ENCODE measurements at regions not wholly inside any gene's neighbourhood (a gene's known extent, or its start where the extent isn't known, plus 50 kb on each side); places are given as distances from the start of the nearest gene placed in this dataset.
"Not testable (repeated sequence)": the region's sequence is repeated elsewhere in the genome, so short reads cannot be mapped to it uniquely, and the experiment has no call there.

DNA sequence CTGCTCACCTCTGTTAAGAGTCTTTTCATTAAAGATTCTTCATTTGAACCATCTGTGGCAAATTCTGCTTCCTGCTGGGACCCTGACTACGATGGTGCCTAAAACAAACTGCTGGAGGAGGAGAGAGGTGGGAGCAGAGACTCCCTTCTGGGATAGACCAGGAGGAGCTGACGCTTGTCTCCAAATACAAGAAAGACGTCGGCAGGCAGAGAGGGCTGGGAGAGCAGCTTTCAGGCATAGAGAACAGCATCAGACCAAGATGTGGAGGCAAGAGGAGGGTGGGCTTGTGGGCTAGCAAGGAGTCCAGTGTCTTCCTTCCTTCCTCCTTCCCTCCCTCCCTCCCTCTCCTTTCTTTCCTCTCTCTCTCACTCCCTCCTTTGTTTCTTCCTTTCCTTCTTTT is 358.6 kb downstream of the VRK1 start:
- no peak for ATAC-seq
- no peaks in the 10 kb centered on the region for H3K36me3 Mint-ChIP-seq
- no peak for DNase-seq (ENCODE audit: low spot score in 2 of 2)
- H3K27ac Mint-ChIP-seq = no peak overlapping the region
- peaks cover 9% of the 10 kb centered on the region for H3K9me3 Mint-ChIP-seq
- H3K4me3 Mint-ChIP-seq = no peak overlapping the region
- H3K4me1 Mint-ChIP-seq = no peaks in the 10 kb centered on the region

DNA sequence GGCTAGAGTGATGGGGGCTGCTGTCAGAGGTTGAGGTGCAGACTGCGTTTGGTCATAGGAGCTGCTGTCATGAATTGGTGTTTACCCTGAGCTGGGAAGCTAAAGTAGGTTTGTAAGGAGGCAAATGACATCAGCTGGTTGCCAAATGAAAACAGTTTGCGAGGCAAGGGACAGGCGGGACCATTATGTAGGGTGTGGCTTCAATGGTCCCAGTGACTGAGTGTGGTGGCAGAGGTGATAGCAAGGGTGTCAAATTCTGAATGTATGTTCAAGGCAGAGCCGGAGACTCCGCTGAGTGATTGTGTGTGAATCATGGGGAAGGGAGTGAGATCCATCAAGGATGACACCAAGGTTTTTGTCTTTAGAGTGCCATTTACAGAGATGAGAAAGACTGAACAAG is 359.5 kb downstream of the VRK1 start:
- ATAC-seq (no peak), DNase-seq (ENCODE audit: low spot score in 2 of 2) (no peak)
- Mint-ChIP-seq H3K27ac (no peak overlapping the region), H3K9me3 (peaks cover 9% of the 10 kb centered on the region), H3K36me3 (no peaks in the 10 kb centered on the region), H3K4me3 (no peak overlapping the region), H3K4me1 (no peaks in the 10 kb centered on the region)

DNA sequence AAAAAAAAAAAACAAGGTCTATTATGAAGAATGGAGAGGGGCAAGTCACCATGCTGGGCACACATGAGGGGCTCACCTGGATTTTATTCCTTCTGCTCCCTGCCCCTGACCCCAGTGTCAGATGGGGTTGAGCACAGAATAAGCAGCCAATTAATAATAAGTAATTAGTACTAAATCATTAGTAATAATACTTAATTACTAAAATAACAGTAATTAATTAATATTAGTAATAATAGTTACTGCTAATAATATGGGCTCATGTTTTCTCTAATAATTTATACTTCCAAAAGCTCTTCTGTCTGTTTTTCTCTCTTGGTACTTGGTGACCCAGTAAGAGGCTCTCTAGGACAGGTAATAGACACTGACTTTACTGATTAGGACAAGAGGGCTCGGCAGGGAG is 360.9 kb downstream of the VRK1 start:
- Mint-ChIP-seq H3K36me3 (no peaks in the 10 kb centered on the region), H3K27ac (no peak overlapping the region), H3K9me3 (peaks cover 9% of the 10 kb centered on the region), H3K4me3 (no peak overlapping the region), H3K4me1 (no peaks in the 10 kb centered on the region)
- DNase-seq (ENCODE audit: low spot score in 2 of 2) = no peak
- ATAC-seq = no peak

DNA sequence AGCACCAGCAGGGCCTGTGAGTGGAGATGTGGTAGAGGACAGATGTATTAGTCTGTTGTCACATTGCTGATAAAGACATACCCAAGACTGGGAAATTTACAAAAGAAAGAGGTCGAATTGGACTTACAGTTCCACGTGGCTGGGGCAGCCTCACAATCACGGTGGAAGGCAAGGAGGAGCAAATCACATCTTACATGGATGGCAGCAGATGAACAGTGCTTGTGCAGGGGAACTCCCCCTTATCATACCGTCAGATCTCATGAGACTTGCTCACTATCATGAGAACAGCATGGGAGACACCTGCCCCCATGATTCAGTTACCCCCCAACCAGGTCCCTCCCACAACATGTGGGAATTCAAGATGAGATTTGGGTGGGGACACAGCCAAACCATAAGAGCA is 361.9 kb downstream of the VRK1 start:
- no peak for ATAC-seq
- no peak for DNase-seq (ENCODE audit: low spot score in 2 of 2)
- H3K4me3 Mint-ChIP-seq = no peak overlapping the region
- H3K36me3 Mint-ChIP-seq = no peaks in the 10 kb centered on the region
- no peak overlapping the region for H3K27ac Mint-ChIP-seq
- H3K9me3 Mint-ChIP-seq = peaks cover 9% of the 10 kb centered on the region
- H3K4me1 Mint-ChIP-seq = no peaks in the 10 kb centered on the region

DNA sequence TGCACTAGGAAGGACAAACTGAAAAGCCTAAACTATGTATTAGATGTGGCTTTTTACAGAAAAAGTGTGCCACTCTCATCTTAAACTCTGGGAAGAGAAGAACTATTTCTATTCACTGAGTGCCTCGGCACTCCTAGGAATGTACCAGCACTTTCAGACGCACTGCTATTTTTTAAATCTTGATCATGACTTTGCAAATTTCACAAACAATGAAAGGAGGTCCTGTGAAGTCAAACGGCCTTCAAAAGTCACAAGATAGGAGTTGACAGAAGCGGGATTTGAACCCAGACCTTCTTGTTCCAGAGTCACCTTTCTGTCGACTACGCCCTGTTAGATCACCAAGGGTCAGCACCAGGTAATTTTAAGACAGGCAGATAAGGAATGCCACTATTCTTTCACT is 365.4 kb downstream of the VRK1 start:
- DNase-seq (ENCODE audit: low spot score in 2 of 2) (no peak), ATAC-seq (no peak)
- Mint-ChIP-seq H3K27ac (no peak overlapping the region), H3K4me1 (no peaks in the 10 kb centered on the region), H3K36me3 (no peaks in the 10 kb centered on the region), H3K9me3 (peaks cover 9% of the 10 kb centered on the region), H3K4me3 (no peak overlapping the region)

DNA sequence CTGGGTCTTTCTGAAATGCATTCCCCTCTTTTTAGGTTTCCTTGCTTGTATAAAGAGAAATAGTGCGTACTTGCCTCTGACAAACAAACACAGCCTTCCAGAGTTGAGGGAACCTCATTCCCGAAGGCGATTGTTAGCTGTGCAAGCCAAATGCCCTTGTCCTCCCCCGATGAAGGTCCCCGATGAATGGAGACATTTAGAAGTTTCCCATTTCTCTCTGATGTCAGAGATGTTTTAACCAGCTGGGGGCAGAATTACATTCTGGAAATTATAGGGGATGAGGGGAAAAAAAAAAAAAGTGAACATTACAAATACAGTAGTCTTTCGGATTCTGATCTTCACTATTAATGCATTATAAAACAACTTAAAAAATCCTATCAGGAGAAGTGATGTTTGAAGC is 366.8 kb downstream of the VRK1 start:
- H3K9me3 Mint-ChIP-seq = peaks cover 5% of the 10 kb centered on the region
- no peaks in the 10 kb centered on the region for H3K4me1 Mint-ChIP-seq
- no peak for DNase-seq (ENCODE audit: low spot score in 2 of 2)
- ATAC-seq = no peak
- H3K4me3 Mint-ChIP-seq = no peak overlapping the region
- no peak overlapping the region for H3K27ac Mint-ChIP-seq
- H3K36me3 Mint-ChIP-seq = no peaks in the 10 kb centered on the region

DNA sequence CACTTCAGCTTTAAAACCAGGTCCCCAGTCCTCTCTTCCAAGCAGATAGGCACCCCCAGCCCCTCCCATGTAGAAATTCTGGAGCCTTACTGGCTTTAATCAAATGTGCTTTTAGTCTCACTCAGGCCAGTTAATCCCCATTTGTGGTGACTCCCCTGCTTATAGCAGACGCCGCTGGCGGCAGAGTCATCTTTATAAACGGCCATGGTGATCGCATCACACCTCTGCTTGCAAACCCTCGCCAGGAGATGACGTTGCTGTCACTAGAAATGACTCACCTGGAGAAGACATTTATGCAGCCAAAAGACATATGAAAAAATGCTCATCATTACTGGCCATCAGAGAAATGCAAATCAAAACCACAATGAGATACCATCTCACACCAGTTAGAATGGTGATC is 369.3 kb downstream of the VRK1 start:
- Mint-ChIP-seq H3K9me3 (no peaks in the 10 kb centered on the region), H3K4me1 (no peaks in the 10 kb centered on the region), H3K36me3 (no peaks in the 10 kb centered on the region), H3K27ac (no peak overlapping the region), H3K4me3 (no peak overlapping the region)
- no peak for DNase-seq (ENCODE audit: low spot score in 2 of 2)
- ATAC-seq = peak; percentile 74

DNA sequence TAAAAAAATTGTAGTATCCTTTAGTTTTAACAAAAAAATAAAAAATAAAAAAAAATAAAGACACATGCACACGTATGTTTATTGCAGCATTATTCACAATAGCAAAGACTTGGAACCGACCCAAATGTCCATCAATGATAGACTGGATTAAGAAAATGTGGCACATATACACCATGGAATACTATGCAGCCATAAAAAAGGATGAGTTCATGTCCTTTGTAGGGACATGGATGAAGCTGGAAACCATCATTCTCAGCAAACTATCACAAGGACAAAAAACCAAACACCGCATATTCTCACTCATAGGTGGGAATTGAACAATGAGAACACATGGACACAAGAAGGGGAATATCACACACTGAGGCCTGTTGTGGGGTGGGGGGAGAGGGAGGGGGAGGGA is 370.4 kb downstream of the VRK1 start:
- not testable (repeated sequence) for H3K27ac Mint-ChIP-seq; H3K4me3 Mint-ChIP-seq; ATAC-seq; H3K9me3 Mint-ChIP-seq; H3K36me3 Mint-ChIP-seq; H3K4me1 Mint-ChIP-seq; DNase-seq (ENCODE audit: low spot score in 2 of 2)

DNA sequence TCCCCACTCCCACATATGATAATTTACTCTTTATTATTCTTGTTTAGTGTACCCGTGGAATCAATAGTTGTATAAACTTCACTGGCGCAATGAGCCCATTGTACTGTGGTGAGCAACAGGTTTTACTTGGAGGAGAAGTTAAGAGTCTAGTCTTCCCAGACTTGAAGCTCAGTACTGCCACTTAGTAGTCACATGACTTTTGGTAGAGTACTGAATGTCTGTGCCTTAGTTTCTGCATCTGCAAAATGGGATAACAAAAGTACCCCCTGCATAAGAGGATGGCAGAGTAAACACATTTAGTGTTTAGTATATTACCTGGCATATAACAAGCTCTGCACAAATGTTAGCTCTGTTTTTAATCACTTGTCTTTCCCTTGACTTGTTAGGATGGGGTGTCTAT is 375.5 kb downstream of the VRK1 start:
- Mint-ChIP-seq H3K27ac (no peak overlapping the region), H3K4me1 (peaks cover 6% of the 10 kb centered on the region), H3K36me3 (no peaks in the 10 kb centered on the region), H3K4me3 (no peak overlapping the region), H3K9me3 (no peaks in the 10 kb centered on the region)
- ATAC-seq = no peak
- DNase-seq (ENCODE audit: low spot score in 2 of 2) = no peak

DNA sequence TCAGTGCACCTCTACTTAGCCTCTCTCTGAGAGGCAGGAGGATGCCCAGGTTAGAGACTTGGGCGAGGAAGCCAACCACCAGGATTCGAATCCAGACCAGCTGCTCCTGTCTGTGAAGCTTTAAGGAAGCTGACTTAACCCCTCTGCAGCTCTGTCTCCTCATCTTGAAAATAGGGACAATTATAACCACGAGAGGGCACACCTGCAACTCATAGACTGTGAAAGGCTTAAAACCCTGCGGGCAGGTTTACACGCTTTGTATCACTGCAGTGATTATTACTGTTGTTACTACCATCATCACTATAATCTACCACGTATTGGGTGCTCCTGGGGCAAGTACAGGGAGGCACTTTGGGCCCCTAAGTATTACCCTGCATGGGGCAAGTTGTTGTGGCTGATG is 379.8 kb downstream of the VRK1 start:
- Mint-ChIP-seq H3K27ac (peak overlapping the region; percentile 55), H3K4me1 (peaks cover 43% of the 10 kb centered on the region), H3K36me3 (no peaks in the 10 kb centered on the region), H3K4me3 (no peak overlapping the region), H3K9me3 (no peaks in the 10 kb centered on the region)
- ATAC-seq (peak; percentile 34), DNase-seq (ENCODE audit: low spot score in 2 of 2) (no peak)

DNA sequence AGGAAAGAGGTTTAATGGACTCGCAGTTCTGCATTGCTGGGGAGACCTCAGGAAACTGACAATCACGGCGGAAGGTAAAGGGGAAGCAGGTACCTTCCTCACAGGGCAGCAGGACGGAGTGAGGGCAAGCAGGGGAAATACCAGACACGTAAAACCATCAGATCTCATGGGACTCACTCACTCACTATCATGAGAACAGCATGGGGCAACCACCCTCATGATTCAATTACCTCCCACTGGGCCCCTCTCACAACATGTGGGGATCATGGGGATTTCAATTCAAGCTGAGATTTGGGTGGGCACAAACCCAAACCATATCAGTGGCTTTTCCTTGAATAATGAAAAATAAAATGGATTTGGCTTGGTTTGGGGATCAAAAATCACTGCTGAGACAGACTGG is 380.5 kb downstream of the VRK1 start:
- Mint-ChIP-seq H3K4me1 (peaks cover 43% of the 10 kb centered on the region), H3K27ac (peak overlapping the region; percentile 55), H3K4me3 (no peak overlapping the region), H3K36me3 (no peaks in the 10 kb centered on the region), H3K9me3 (no peaks in the 10 kb centered on the region)
- ATAC-seq (peak; percentile 27), DNase-seq (ENCODE audit: low spot score in 2 of 2) (no peak)

DNA sequence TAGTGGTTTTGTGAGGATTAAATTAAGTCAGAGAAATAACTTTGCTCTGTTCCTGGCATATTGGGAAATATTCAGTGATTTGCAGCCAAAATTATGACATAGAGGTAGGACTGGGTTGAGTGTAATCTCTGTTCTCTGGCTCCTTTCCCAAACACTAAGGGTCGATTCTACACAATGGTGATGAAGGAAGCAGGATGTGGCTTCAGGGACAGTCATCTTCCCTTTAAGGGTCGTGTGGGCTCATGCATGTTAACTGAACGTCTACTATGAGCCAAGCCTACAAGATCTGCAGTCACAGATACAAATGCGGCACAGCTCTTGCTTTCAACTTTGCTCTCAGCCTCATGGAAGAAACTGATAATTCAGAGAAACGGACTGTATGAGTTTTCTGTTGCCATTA is 381.6 kb downstream of the VRK1 start:
- DNase-seq (ENCODE audit: low spot score in 2 of 2) (no peak), ATAC-seq (peak; percentile 88)
- Mint-ChIP-seq H3K4me3 (no peak overlapping the region), H3K36me3 (no peaks in the 10 kb centered on the region), H3K4me1 (peaks cover 43% of the 10 kb centered on the region), H3K9me3 (no peaks in the 10 kb centered on the region), H3K27ac (peak overlapping the region; percentile 83)

DNA sequence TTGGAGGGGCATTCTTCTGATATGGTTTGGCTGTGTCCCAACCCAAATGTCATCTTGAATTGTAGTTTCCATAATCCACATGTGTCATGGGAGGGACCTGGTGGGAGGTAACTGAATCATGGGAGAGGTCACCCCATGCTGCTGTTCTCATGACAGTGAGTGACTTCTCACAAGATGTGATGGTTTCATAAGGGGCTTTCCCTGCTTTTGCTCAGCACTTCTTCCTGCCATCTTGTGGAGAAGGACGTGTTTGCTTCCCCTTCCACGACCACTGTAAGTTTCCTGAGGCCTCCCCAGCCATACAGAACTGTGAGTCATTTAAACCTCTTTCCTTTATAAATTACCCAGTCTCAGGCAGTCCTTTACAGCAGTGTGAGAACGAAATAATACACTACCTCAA is 382.4 kb downstream of the VRK1 start:
- Mint-ChIP-seq H3K4me1 (peaks cover 43% of the 10 kb centered on the region), H3K36me3 (no peaks in the 10 kb centered on the region), H3K27ac (peak overlapping the region; percentile 83), H3K9me3 (no peaks in the 10 kb centered on the region), H3K4me3 (no peak overlapping the region)
- ATAC-seq = peak; percentile 75
- DNase-seq (ENCODE audit: low spot score in 2 of 2) = no peak

DNA sequence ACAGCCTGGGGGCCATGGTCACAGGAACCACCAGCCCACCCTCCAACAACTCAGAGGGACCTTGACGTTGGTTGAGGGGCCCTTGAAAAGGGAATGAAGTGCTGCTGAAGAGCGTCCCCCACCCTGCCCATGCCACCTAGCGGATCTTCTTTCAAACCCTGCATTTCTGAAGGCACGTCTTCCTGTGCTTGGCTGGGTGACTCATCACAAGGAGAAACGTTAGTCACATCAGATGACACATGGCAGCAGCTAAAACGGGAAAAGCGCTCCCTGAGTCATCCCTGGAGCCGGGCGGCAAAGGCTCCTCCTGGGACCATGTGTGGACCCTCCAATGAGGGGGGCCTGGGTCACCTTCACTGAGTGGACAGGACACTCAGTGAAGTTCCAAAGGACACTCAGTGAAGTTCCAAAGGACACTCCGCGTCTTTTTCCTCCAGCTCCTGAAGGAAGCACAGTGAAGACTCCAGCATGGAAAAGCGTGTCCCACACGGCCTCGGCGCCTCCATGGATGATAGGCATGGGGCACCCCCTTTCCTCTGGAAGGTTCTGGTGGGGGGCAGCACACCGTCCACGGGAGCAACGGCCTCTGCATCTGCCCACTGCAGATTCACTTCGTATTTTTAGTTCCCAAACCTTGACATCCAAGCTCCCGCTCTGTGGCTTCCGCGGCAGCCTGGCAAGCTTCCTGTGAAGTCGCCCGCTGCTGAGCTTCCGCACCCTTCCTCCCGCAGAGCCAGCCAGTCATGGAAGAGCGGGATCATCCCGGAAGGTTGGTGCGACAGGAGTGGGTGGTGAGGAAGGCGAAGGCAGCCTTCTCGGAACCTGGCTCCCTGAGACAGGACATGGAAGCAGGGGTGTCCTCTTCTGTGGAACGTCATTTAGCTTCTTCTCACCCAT is 383.4 kb downstream of the VRK1 start:
- H3K4me1 Mint-ChIP-seq = peaks cover 48% of the 10 kb centered on the region
- H3K9me3 Mint-ChIP-seq = no peaks in the 10 kb centered on the region
- no peak overlapping the region for H3K4me3 Mint-ChIP-seq
- ATAC-seq = no peak
- no peaks in the 10 kb centered on the region for H3K36me3 Mint-ChIP-seq
- H3K27ac Mint-ChIP-seq = peak overlapping the region; percentile 83
- no peak for DNase-seq (ENCODE audit: low spot score in 2 of 2)

DNA sequence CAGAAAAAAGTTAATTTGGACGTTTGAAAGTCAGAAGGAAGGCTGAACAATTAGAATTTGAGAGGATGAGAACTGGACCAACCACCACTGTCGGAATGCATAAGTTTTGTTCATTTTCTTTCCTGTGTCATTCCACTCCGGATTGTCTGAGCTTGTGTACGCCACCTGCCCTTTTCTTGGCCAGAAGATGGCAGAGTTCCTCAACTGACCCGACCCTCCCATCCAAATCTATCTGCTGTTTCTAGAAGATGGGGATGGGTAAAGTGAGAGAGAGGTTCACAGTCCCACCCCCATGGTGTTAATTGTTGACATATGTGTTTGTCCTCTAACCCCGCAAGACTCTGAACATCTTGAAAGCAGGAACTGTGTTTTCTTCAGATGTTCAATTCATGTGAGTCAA is 388.0 kb downstream of the VRK1 start:
- Mint-ChIP-seq H3K36me3 (no peaks in the 10 kb centered on the region), H3K27ac (no peak overlapping the region), H3K4me1 (peaks cover 18% of the 10 kb centered on the region), H3K4me3 (no peak overlapping the region), H3K9me3 (no peaks in the 10 kb centered on the region)
- DNase-seq (ENCODE audit: low spot score in 2 of 2) (no peak), ATAC-seq (peak; percentile 43)

DNA sequence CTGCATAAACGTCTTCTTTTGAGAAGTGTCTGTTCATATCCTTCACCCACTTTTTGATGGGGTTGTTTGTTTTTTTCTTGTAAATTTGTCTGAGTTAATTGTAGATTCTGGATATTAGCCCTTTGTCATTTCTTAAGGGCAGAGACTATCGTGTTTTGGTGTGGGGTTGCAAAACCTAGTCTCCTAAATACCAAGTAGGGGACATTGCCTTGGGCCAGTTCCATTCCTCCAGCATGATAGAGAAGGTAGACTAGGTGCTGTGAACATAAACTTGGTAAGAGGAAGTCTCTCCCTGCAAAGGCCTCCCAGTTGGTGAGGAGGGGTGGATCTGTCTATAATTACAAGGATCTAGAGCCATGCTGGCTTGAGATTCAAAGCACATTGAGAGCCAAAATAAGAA is 390.7 kb downstream of the VRK1 start:
- ATAC-seq (no peak), DNase-seq (ENCODE audit: low spot score in 2 of 2) (no peak)
- peaks cover 6% of the 10 kb centered on the region for H3K4me1 Mint-ChIP-seq
- H3K4me3 Mint-ChIP-seq = no peak overlapping the region
- H3K9me3 Mint-ChIP-seq = no peaks in the 10 kb centered on the region
- H3K27ac Mint-ChIP-seq = no peak overlapping the region
- no peaks in the 10 kb centered on the region for H3K36me3 Mint-ChIP-seq

Measured in stimulated activated effector memory CD8-positive, alpha-beta T cell treated with anti-CD3 and anti-CD28 coated beads, Interleukin-12 subunit alpha, Interleukin-12 subunit beta, amount 100 ng/mL, for 72 hours (primary cell).